ENCODE measurements at regions not wholly inside any gene's neighbourhood (a gene's known extent, or its start where the extent isn't known, plus 50 kb on each side); places are given as distances from the start of the nearest gene placed in this dataset.

DNA sequence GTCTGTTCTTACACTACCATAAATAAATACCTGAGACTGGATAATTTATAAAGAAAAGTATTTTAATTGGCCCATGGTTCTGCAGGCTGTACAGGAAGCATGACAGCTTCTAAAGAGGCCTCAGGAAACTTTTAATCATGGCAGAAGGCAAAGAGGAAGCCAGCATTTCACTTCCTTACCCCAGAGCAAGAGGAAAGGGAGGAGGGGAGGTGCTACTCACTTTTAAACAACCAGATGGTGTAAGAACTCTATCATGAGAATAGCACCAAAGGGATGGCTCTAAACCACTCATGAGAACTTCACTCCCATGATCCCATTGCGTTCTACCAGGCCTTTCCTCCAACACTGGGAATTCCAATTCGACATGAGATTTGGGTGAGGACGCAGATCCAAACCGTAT, 344.4 kb upstream of the SLC39A10 start:
- no peak overlapping the region for H3K9ac ChIP-seq (ENCODE audit: low read depth, low read length)
- no peak overlapping the region for H3K27ac ChIP-seq (ENCODE audit: low read length)
- H3K9me3 ChIP-seq (ENCODE audit: insufficient read depth, low read depth, low read length), result no peaks in the 10 kb centered on the region
- no peak overlapping the region for H3K4me3 ChIP-seq (ENCODE audit: low read length)
- no peaks in the 10 kb centered on the region for H3K36me3 ChIP-seq (ENCODE audit: insufficient read depth, low read depth, low read length)
- no peaks in the 10 kb centered on the region; the same call in 1 of the 2 replicates for H3K4me1 ChIP-seq (ENCODE audit: insufficient read depth, low read length)
- H3K27me3 ChIP-seq (ENCODE audit: insufficient read depth, low read length), result peaks cover 15% of the 10 kb centered on the region

DNA sequence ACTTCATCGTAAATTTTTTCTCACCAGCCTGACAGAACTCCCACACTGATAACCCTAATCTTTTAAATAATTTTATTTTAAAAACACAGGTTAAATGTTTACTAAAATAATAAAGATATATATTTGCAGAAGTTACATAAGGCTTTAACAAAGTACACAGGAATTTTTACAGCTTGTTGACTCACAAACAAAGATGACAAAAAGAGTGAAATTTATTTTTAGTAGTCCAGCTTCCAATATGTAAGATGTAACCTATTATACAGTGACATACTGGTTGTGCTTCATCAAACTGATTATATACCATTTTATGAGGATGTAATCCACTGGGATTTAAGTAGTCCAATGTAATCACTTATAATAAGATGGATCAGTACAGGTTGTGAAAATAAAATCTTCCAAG, 348.9 kb upstream of the SLC39A10 start:
- H3K9me3 ChIP-seq (ENCODE audit: insufficient read depth, low read depth, low read length), result no peaks in the 10 kb centered on the region
- H3K27me3 ChIP-seq (ENCODE audit: insufficient read depth, low read length), result peaks cover 23% of the 10 kb centered on the region
- H3K4me1 ChIP-seq (ENCODE audit: insufficient read depth, low read length), result peaks cover 19% of the 10 kb centered on the region; the same call in 1 of the 2 replicates
- no peak overlapping the region for H3K9ac ChIP-seq (ENCODE audit: low read depth, low read length)
- H3K36me3 ChIP-seq (ENCODE audit: insufficient read depth, low read depth, low read length), result no peaks in the 10 kb centered on the region
- no peak overlapping the region for H3K27ac ChIP-seq (ENCODE audit: low read length)
- H3K4me3 ChIP-seq (ENCODE audit: low read length), result no peak overlapping the region

DNA sequence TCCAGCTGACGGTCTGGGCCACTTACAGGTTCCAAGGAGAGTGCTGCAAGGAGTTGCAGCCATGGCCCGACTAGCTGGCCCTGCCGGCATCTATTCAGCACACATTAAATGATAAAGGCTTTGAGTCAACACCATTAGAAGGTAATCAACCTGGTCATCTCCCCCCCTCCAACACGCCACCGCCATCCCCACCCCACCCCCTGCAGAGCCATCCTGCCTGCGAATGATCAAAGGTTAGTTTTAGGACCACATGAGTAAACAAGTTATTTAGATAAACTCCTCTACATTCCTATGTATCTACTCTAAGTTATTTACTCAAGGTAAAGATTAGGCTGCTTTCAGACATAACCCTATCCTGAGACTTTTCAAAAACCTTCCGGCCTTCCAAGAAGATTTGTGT, 349.3 kb upstream of the SLC39A10 start:
- no peak overlapping the region for H3K27ac ChIP-seq (ENCODE audit: low read length)
- H3K4me3 ChIP-seq (ENCODE audit: low read length), result peak overlapping the region; percentile 38; the same call in 1 of the 2 replicates
- no peaks in the 10 kb centered on the region for H3K9me3 ChIP-seq (ENCODE audit: insufficient read depth, low read depth, low read length)
- peaks cover 23% of the 10 kb centered on the region for H3K27me3 ChIP-seq (ENCODE audit: insufficient read depth, low read length)
- no peaks in the 10 kb centered on the region for H3K36me3 ChIP-seq (ENCODE audit: insufficient read depth, low read depth, low read length)
- H3K9ac ChIP-seq (ENCODE audit: low read depth, low read length), result no peak overlapping the region
- H3K4me1 ChIP-seq (ENCODE audit: insufficient read depth, low read length), result peaks cover 19% of the 10 kb centered on the region; the same call in 1 of the 2 replicates

DNA sequence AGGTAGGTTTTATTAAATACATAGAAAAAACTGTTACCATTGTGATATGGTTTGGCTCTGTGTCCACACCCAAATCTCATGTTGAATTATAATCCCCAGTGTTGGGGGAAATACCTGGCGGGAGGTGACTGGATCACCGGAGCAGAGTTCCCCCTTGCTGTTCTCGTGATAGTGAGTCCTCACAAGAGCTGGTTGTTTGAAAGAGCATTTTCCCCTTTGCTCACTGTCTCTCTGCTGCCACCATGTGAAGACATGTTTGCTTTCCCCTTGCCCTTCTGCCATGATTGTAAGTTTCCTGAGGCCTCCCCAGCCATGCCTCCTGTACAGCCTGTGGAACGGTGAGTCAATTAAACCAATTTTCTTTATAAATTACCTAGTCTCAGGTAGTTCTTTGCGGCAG, 352.7 kb upstream of the SLC39A10 start:
- H3K27me3 ChIP-seq (ENCODE audit: insufficient read depth, low read length), result peaks cover 19% of the 10 kb centered on the region
- no peak overlapping the region for H3K4me3 ChIP-seq (ENCODE audit: low read length)
- peaks cover 19% of the 10 kb centered on the region; the same call in 1 of the 2 replicates for H3K4me1 ChIP-seq (ENCODE audit: insufficient read depth, low read length)
- H3K36me3 ChIP-seq (ENCODE audit: insufficient read depth, low read depth, low read length), result no peaks in the 10 kb centered on the region
- no peak overlapping the region for H3K9ac ChIP-seq (ENCODE audit: low read depth, low read length)
- H3K27ac ChIP-seq (ENCODE audit: low read length), result no peak overlapping the region
- H3K9me3 ChIP-seq (ENCODE audit: insufficient read depth, low read depth, low read length), result no peaks in the 10 kb centered on the region

DNA sequence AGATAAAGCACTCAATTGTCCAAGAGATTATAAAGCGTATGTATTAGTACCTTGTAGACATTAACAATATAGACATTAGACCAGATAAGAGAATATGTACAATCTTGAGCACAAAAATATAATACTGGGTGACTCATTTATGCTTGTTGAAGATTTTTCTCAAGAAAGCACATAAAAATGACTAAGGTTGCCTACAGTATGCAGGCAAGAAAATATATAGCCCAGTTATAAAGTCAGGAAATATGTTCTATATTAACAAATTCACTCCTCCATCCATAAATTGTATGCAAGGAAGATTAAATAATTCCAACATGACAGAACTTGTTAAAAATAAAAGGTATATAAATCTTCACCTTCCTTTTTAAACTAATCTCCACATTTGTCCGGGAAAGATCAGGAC, 356.4 kb upstream of the SLC39A10 start:
- Histone ChIP-seq H3K4me1 (ENCODE audit: insufficient read depth, low read length) (peaks cover 5% of the 10 kb centered on the region; the same call in 1 of the 2 replicates), H3K9ac (ENCODE audit: low read depth, low read length) (no peak overlapping the region), H3K27ac (ENCODE audit: low read length) (no peak overlapping the region), H3K27me3 (ENCODE audit: insufficient read depth, low read length) (no peaks in the 10 kb centered on the region), H3K4me3 (ENCODE audit: low read length) (no peak overlapping the region), H3K9me3 (ENCODE audit: insufficient read depth, low read depth, low read length) (no peaks in the 10 kb centered on the region), H3K36me3 (ENCODE audit: insufficient read depth, low read depth, low read length) (no peaks in the 10 kb centered on the region)

DNA sequence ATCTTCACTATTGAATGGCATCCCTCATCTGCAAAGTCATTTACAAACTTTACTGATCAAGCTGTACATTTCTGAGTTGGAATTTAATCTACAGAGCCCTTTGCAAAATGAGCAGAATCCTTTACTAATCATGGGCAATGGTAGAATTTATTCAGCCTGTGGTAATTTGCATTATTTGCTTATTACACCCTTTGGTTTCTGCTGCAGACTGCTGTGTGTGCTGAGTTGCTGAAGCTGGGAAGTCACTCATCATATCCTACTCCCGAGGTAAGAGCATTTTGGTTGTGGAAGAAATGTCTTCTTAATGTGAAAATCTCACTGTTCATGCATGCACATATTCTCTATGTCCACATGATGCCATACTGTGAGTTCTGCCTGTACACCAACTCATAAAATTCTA, 357.4 kb upstream of the SLC39A10 start:
- no peaks in the 10 kb centered on the region for H3K9me3 ChIP-seq (ENCODE audit: insufficient read depth, low read depth, low read length)
- H3K4me1 ChIP-seq (ENCODE audit: insufficient read depth, low read length), result no peaks in the 10 kb centered on the region
- H3K9ac ChIP-seq (ENCODE audit: low read depth, low read length), result no peak overlapping the region
- no peak overlapping the region for H3K4me3 ChIP-seq (ENCODE audit: low read length)
- no peaks in the 10 kb centered on the region for H3K27me3 ChIP-seq (ENCODE audit: insufficient read depth, low read length)
- no peak overlapping the region for H3K27ac ChIP-seq (ENCODE audit: low read length)
- H3K36me3 ChIP-seq (ENCODE audit: insufficient read depth, low read depth, low read length), result no peaks in the 10 kb centered on the region

DNA sequence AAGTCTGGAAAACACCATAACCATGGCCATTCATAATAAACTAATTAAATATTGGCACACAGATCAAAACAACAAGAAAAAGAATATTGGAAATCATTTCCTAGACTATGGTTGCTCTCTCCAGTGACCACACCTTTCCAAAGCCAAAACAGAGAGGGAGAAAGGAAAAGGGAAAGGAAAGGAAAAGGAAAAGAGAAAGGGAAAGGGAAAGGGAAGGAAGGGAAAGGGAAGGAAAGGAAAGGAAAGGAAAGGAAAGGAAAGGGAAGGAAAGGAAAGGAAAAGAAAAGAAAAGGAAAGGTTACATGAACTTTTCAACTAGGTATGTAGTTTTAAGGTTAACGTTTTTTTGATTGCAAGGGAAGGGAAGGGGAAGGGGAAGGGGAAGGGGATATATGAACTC, 360.5 kb upstream of the SLC39A10 start:
- Histone ChIP-seq H3K4me3 (ENCODE audit: low read length) (no peak overlapping the region), H3K4me1 (ENCODE audit: insufficient read depth, low read length) (no peaks in the 10 kb centered on the region), H3K9me3 (ENCODE audit: insufficient read depth, low read depth, low read length) (no peaks in the 10 kb centered on the region), H3K9ac (ENCODE audit: low read depth, low read length) (no peak overlapping the region), H3K36me3 (ENCODE audit: insufficient read depth, low read depth, low read length) (no peaks in the 10 kb centered on the region), H3K27me3 (ENCODE audit: insufficient read depth, low read length) (no peaks in the 10 kb centered on the region), H3K27ac (ENCODE audit: low read length) (no peak overlapping the region)

DNA sequence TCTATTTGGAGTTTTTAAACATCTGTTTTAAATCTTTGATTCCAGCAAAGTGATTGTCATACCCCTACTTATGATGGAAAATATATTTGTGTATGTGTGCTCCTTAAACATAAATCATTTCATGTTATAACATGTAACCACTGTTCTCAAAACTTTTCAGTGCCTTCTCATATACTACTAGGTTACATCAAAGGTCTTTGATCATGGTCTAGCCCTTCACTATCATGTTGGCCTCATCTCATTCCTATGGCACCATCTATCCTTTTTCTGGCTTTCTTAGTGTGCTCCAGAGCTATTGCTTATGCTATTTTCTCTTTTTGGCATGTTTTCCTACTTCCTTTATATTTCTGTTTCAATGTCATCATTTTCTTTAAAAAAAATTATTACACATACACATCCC, 367.9 kb upstream of the SLC39A10 start:
- no peak overlapping the region for H3K9ac ChIP-seq (ENCODE audit: low read depth, low read length)
- H3K4me1 ChIP-seq (ENCODE audit: insufficient read depth, low read length), result no peaks in the 10 kb centered on the region
- H3K27me3 ChIP-seq (ENCODE audit: insufficient read depth, low read length), result no peaks in the 10 kb centered on the region
- no peaks in the 10 kb centered on the region for H3K9me3 ChIP-seq (ENCODE audit: insufficient read depth, low read depth, low read length)
- H3K4me3 ChIP-seq (ENCODE audit: low read length), result no peak overlapping the region
- no peak overlapping the region for H3K27ac ChIP-seq (ENCODE audit: low read length)
- H3K36me3 ChIP-seq (ENCODE audit: insufficient read depth, low read depth, low read length), result no peaks in the 10 kb centered on the region

DNA sequence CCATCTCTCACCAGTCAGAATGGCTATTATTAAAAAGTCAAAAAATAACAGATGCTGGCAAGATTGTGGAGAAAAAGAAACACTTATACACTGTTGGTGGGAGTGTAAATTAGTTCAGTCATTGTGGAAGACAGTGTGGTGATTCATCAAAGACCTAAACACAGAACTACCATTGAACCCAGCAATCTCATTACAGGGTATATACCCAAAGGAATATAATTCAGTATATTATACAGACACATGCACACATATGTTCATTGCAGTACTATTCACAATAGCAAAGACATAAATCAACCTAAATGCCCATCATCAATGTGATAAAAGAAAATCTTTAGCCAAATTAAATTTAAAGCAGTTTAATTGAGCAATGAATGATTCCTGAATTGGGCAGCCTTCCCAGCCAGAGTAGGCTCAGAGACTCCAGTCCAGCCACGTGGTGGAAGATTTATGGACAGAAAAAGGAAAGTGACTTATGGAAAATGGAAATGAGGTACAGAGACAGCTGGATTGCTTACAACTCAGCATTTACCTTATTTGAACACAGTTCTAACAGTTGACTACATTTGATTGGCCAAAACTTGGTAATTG, 377.1 kb upstream of the SLC39A10 start:
- no peaks in the 10 kb centered on the region for H3K4me1 ChIP-seq (ENCODE audit: insufficient read depth, low read length)
- H3K27ac ChIP-seq (ENCODE audit: low read length), result no peak overlapping the region
- H3K27me3 ChIP-seq (ENCODE audit: insufficient read depth, low read length), result no peaks in the 10 kb centered on the region
- no peaks in the 10 kb centered on the region for H3K9me3 ChIP-seq (ENCODE audit: insufficient read depth, low read depth, low read length)
- H3K9ac ChIP-seq (ENCODE audit: low read depth, low read length), result no peak overlapping the region
- no peak overlapping the region for H3K4me3 ChIP-seq (ENCODE audit: low read length)
- H3K36me3 ChIP-seq (ENCODE audit: insufficient read depth, low read depth, low read length), result no peaks in the 10 kb centered on the region

DNA sequence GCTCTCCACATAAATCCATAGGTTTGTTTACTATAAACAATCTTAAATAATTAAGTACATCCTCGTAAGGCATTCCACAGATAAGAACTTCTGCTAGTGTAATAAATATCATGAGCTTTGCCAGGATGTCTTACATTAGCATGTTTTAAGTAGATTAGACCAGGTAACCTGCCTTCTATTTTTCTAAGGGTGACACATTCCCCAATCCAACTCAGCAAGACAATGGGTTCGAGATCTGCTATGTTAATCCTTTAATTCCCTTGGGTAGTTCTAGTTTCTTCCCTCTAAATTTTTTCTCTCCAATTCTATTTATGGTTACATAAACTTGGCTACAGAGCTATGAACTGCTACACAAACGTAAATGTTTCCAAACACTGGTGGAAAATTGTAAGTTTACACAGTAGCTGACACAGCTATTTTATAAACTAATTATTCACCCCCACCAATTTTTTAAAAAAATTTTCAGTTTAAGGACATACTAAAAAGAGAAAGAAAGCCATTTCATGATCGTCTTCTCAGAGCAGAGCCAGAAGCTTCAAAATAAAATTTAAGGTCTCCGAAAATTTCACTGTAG, 386.5 kb upstream of the SLC39A10 start:
- Histone ChIP-seq H3K9me3 (ENCODE audit: insufficient read depth, low read depth, low read length) (no peaks in the 10 kb centered on the region; the same call in 1 of the 2 replicates), H3K27me3 (ENCODE audit: insufficient read depth, low read length) (no peaks in the 10 kb centered on the region), H3K9ac (ENCODE audit: low read depth, low read length) (no peak overlapping the region), H3K4me1 (ENCODE audit: insufficient read depth, low read length) (peaks cover 11% of the 10 kb centered on the region), H3K36me3 (ENCODE audit: insufficient read depth, low read depth, low read length) (no peaks in the 10 kb centered on the region), H3K4me3 (ENCODE audit: low read length) (no peak overlapping the region), H3K27ac (ENCODE audit: low read length) (no peak overlapping the region)

DNA sequence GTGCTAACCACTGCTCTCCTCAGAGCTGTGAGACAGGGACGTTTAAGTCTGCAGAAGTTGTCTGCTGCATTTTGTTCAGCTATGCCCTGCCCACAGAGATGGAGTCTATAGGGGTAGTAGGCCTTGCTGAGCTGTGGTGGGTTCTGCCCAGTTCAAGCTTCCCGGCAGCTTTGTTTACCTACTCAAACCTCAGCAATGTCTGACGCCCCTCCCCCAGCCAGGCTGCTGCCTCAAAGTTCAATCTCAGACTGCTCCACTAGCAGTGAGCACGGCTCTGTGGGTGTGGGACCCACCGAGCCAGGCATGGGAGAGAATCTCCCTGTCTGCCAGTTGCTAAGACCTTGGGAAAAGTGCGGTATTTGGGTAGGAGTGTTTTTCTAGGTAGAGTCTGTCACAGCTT, 387.8 kb upstream of the SLC39A10 start:
- no peak overlapping the region for H3K27ac ChIP-seq (ENCODE audit: low read length)
- H3K36me3 ChIP-seq (ENCODE audit: insufficient read depth, low read depth, low read length), result no peaks in the 10 kb centered on the region
- peaks cover 11% of the 10 kb centered on the region for H3K4me1 ChIP-seq (ENCODE audit: insufficient read depth, low read length)
- H3K9me3 ChIP-seq (ENCODE audit: insufficient read depth, low read depth, low read length), result no peaks in the 10 kb centered on the region; the same call in 1 of the 2 replicates
- H3K27me3 ChIP-seq (ENCODE audit: insufficient read depth, low read length), result no peaks in the 10 kb centered on the region
- no peak overlapping the region for H3K9ac ChIP-seq (ENCODE audit: low read depth, low read length)
- H3K4me3 ChIP-seq (ENCODE audit: low read length), result no peak overlapping the region

DNA sequence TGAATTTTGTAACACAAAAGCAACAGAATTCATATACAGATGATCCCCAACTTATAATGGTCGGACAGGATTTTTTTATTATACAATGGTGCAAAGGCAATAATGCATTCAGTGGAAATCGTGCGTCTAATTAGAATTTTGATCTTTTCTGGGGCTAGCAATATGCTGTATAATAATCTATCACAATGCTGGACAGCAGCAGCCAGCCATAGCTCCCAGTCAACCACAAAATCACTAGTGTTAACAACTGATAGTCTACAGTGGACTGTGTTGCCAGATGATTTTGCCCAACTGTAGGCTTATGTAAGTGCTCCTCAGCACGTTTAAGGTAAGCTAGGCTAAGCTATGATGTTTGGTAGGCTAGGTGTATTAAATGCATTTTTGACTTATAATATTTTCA, 399.0 kb upstream of the SLC39A10 start:
- Histone ChIP-seq H3K4me1 (ENCODE audit: insufficient read depth, low read length) (no peaks in the 10 kb centered on the region; the same call in 1 of the 2 replicates), H3K27ac (ENCODE audit: low read length) (no peak overlapping the region), H3K9ac (ENCODE audit: low read depth, low read length) (no peak overlapping the region), H3K4me3 (ENCODE audit: low read length) (no peak overlapping the region), H3K27me3 (ENCODE audit: insufficient read depth, low read length) (no peaks in the 10 kb centered on the region), H3K36me3 (ENCODE audit: insufficient read depth, low read depth, low read length) (no peaks in the 10 kb centered on the region), H3K9me3 (ENCODE audit: insufficient read depth, low read depth, low read length) (no peaks in the 10 kb centered on the region)

Measured in iPS-20b (cell line).